ENCODE measurements at regions not wholly inside any gene's neighbourhood (a gene's known extent, or its start where the extent isn't known, plus 50 kb on each side); places are given as distances from the start of the nearest gene placed in this dataset.

DNA sequence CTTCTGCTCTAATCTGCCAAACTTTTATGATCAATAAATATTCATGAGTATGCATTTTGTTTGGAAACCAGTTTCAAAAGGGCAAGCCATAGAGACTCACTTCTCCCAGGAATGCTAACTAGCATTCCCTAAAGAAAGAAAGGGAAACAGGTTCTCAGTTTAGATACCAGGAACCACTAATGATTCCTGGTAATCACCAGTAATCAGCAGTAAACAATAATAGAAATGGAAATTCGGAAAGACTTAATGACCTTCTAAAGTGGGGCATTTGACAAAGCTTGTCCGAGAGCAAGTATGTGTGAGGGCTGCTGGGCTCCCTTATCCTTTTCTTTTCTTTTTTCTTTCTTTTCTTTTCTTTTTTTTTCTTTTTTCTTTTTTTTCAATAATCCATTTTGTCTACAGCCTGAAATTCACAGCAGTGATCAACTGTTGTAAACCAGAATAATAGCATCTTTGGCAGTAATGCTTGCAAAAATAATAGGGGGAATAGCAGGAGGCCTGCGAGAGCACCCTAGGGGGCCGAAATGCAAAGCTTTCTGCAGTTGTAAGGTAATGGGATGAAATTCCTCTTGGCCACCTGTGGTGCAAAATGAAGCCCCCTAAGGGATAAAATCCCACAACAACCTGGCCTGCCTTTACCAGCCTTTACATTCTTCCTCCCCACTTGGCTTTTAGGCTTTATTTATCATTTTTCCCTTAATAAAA is 253.2 kb downstream of the ZPLD1 start:
- DNase-seq (ENCODE audit: low read depth), result no peak
- TF ChIP-seq, protein P1, sequence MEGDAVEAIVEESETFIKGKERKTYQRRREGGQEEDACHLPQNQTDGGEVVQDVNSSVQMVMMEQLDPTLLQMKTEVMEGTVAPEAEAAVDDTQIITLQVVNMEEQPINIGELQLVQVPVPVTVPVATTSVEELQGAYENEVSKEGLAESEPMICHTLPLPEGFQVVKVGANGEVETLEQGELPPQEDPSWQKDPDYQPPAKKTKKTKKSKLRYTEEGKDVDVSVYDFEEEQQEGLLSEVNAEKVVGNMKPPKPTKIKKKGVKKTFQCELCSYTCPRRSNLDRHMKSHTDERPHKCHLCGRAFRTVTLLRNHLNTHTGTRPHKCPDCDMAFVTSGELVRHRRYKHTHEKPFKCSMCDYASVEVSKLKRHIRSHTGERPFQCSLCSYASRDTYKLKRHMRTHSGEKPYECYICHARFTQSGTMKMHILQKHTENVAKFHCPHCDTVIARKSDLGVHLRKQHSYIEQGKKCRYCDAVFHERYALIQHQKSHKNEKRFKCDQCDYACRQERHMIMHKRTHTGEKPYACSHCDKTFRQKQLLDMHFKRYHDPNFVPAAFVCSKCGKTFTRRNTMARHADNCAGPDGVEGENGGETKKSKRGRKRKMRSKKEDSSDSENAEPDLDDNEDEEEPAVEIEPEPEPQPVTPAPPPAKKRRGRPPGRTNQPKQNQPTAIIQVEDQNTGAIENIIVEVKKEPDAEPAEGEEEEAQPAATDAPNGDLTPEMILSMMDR (IDR thresholded peaks at IDR 0.05; ENCODE audit: insufficient read depth, low read length), result no peak
- no peak overlapping the region for H3K4me3 ChIP-seq (ENCODE audit: low read depth, low read length)

DNA sequence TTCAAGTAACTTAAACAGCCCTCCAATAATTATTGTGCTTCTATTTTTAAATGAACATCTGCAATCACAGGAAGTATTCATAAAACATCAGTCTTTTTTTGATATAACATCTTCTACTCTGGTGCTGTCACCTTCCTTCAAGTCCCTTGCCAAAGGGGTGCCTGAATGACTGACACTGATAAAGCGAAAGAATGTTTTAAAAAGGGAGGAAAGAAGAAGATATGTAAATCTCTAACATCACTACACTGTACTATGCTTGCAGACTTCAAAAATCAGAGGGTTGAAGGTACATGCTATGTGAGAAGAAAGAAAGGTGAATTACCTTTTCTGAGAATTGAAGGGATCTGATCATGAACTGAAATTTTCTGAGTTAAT is 253.7 kb downstream of the ZPLD1 start:
- no peak for DNase-seq (ENCODE audit: low read depth)
- H3K4me3 ChIP-seq (ENCODE audit: low read depth, low read length), result no peak overlapping the region
- TF ChIP-seq, protein P1 (IDR thresholded peaks at IDR 0.05; ENCODE audit: insufficient read depth, low read length), result no peak

DNA sequence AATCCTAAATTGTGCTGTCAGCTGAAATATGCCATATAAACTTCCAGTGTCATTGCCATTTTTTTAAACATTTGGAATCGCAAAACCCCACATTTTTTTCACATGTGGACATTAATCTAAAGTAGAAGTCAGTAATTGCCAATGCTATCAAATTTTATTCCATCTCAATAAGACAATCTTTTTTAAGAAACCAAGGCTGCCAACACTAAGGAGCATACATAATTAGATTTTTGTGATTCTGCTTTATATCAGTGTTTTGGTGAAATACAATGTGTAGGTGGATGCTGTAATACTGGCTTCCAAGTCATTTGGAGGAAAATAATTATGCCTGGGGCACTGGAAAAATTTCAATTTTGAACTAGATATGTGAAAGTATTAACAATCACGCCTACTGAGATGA is 256.7 kb downstream of the ZPLD1 start:
- TF ChIP-seq, protein P1 (IDR thresholded peaks at IDR 0.05; ENCODE audit: insufficient read depth, low read length), result no peak
- DNase-seq (ENCODE audit: low read depth), result no peak
- H3K4me3 ChIP-seq (ENCODE audit: low read depth, low read length), result no peak overlapping the region

DNA sequence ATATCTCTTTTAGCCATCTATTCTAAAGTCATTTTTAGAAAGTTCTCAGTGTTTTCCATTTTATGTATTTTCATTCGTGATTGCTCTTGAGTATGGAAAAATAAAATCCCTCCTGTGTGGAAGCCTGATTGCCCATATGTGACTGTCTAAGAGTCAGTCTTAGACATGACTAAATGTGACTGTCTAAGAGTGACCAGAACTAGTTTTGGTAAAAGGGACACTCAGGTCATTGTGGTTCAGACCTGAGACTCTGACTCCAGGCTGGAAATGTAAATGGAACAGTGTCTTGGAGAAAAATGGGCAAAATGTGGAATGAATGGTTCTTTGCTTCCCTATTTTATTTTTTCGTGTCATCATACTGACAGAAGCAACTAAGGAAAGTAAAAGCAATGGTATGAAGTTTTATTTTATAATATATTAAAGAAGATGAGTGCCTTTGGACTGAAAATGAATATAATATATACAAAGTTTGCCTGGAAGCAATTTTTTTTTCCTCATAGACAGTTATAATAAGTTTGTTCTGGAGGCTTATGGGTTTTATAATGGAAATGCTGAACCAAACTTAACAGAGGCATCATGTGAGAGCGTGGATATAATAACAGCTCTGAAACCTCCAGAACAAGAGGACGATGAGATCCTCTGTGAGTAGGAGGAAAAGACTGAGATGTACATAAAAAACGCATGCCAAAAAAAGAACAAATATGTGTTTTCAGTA is 264.4 kb downstream of the ZPLD1 start:
- no peak for DNase-seq (ENCODE audit: low read depth)
- TF ChIP-seq, protein P1 (IDR thresholded peaks at IDR 0.05; ENCODE audit: insufficient read depth, low read length), result no peak
- H3K4me3 ChIP-seq (ENCODE audit: low read depth, low read length), result no peak overlapping the region

DNA sequence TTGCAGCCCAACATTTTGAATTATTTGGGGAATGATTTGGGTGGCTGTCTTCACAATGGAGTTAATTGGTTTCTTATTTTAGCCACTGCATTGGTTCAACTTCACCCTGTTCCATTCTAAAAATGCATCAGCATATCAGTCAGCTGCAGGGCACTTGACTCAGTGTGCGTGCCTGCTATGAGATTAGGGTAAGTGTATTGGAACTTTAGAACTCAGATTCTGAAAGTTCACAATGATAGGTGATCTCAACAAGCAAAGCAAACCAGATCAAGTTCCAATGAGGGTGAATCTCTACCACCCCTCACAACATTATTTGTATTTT is 265.0 kb downstream of the ZPLD1 start:
- no peak for DNase-seq (ENCODE audit: low read depth)
- TF ChIP-seq, protein P1 (IDR thresholded peaks at IDR 0.05; ENCODE audit: insufficient read depth, low read length), result no peak
- no peak overlapping the region for H3K4me3 ChIP-seq (ENCODE audit: low read depth, low read length)

DNA sequence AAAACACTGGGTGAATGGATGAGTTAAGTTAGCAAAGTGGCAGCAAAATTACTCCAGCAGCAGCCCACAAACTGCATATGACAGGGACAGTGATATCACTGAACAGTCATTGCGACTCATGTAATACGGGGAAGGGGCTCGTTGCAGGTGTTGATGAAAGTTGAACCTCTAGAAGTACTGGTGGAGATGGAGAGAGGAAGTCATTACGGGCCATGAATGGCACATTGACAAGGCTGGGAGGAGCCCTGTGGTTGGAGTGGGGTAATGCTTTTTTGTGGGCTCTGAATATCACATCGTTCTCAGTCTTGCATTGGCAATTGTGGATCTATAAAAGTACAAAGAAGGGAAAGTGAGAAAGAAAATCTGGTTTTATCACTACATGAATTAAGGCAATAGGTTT is 278.1 kb downstream of the ZPLD1 start:
- H3K4me3 ChIP-seq (ENCODE audit: low read depth, low read length), result no peak overlapping the region
- TF ChIP-seq, protein P1 (IDR thresholded peaks at IDR 0.05; ENCODE audit: insufficient read depth, low read length), result no peak
- DNase-seq (ENCODE audit: low read depth), result no peak

Measured in fibroblast of the aortic adventitia (primary cell).